H7 (cell line): ENCODE measurements at regions not wholly inside any gene's neighbourhood (a gene's known extent, or its start where the extent isn't known, plus 50 kb on each side); places are given as distances from the start of the nearest gene placed in this dataset.
"Not testable (repeated sequence)": the region's sequence is repeated elsewhere in the genome, so short reads cannot be mapped to it uniquely, and the experiment has no call there.

Experiments
- DNase-seq: peaks from one replicate; pipeline ENCODE4 v3.0.0; 2012
- H3K27me3 ChIP-seq: 2 replicates; pipeline ENCODE4 v1.6.0; 2011; ENCODE audit warnings: mild to moderate bottlenecking, low read length; ENCODE audit not compliant: control insufficient read depth, insufficient read depth
- H3K36me3 ChIP-seq: replicated peaks from 2 replicates; pipeline ENCODE4 v1.5.1; 2011; ENCODE audit warnings: low read length; ENCODE audit not compliant: control insufficient read depth, insufficient read depth
- H3K4me3 ChIP-seq: 2 replicates; pipeline ENCODE4 v1.5.1; 2011; ENCODE audit warnings: low read depth, mild to moderate bottlenecking, control low read depth, low read length, moderate library complexity; ENCODE audit not compliant: insufficient read depth

DNA sequence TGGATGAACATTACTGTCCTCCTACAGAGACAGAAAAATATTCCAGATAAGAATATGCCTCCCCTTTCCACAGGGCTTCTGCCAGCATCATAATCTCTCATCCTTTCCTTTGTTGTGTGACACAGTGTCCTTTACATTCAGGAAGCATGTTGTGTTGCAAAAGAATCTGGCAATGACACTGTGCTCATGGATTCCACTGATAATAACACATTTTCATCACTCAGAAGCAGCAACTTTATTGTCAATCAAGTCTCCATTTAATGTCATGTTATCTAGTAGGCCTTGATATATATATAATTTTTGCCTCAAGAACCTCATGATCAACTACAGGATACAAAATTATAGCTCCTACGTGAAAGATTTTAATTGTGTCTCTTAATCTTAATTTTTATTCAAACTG lies 833.9 kb downstream of the FSTL5 start:
- H3K36me3 ChIP-seq: no peaks in the 10 kb centered on the region
- H3K4me3 ChIP-seq: no peak overlapping the region

DNA sequence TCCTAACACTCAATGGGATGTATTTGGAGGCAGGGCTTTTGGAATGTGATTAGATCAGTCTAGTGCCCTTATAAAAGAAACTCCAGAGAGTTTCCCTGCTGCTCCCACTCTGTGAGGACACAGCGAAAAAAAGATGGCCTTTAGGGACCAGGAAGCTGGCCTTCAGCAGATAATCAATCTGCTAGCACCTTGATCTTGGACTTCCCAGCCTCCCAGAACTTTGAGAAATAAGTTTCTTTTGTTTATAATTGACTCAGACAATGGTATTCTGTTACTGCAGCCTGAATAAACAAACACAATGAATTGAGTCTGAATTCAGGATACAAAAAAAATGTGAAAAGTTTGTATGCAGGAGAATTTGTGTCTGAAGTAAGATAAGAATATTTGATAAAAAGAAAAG lies 842.1 kb downstream of the FSTL5 start:
- DNase-seq: no peak
- H3K36me3 ChIP-seq: no peaks in the 10 kb centered on the region

More for the DNA sequence above, 833.9 kb downstream of the FSTL5 start:
- no peaks in the 10 kb centered on the region for H3K27me3 ChIP-seq
- DNase-seq: no peak

DNA sequence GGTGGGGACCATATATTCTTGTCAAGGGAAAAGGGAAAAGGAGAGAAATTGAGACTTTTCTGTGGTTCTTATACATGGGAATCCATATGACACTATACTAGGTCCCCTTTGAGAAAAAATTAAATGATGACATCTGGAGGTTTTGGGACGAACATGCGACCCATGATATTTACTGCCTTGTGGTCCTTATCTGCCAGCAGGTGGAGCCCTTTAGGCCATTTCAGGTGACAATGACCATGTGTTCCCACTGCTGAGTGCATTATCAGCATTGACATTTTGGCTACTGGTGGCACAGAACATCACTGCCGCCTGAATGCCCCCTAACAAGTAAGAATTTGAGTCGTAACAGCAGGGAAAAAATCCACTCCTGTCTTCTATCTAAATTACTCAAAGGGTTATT lies 843.4 kb downstream of the FSTL5 start:
- no peaks in the 10 kb centered on the region for H3K36me3 ChIP-seq
- no peaks in the 10 kb centered on the region for H3K27me3 ChIP-seq
- no peak overlapping the region for H3K4me3 ChIP-seq
- peak; percentile 2 for DNase-seq

More for the DNA sequence above, 842.1 kb downstream of the FSTL5 start:
- H3K27me3 ChIP-seq: no peaks in the 10 kb centered on the region
- H3K4me3 ChIP-seq: no peak overlapping the region

DNA sequence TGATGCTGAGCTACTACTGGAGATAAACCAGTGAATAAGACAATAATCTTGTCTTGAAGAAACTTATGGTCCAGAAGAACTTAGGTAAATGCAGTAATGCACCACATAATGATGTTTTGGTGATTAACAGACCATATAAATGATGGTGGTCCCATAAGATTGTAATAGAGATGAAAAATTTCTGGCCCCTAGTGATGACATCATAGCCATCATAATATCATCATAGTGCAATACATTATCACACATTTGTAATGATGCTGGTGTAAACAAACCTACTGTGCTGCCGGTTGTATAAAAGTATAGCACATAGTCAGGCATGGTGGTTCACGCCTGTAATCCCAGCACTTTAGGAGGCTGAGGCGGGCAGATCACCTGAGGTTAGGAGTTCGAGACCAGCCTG lies 846.8 kb downstream of the FSTL5 start:
- no peak overlapping the region for H3K4me3 ChIP-seq
- no peak for DNase-seq
- H3K27me3 ChIP-seq: no peaks in the 10 kb centered on the region
- H3K36me3 ChIP-seq: no peaks in the 10 kb centered on the region

DNA sequence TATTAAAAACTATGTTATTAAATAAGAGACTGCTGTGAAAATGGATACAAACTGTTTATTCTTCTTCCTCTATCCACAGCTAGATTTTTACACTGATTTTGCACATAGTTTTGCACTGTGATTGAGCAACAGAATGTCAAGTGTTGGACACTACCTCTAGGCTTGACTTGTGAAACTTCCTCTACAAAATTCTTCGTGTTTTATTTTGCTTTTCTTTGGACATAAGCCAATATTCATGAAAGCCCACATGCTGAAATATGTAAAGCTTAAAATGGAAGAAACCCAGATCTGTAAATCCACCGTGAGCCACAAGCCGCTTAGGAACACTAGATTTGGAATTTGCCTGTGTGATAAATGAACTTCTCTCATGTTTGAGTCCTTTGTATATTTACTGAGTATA lies 849.4 kb downstream of the FSTL5 start:
- no peak for DNase-seq
- Histone ChIP-seq H3K36me3 (no peaks in the 10 kb centered on the region), H3K27me3 (no peaks in the 10 kb centered on the region), H3K4me3 (no peak overlapping the region)

DNA sequence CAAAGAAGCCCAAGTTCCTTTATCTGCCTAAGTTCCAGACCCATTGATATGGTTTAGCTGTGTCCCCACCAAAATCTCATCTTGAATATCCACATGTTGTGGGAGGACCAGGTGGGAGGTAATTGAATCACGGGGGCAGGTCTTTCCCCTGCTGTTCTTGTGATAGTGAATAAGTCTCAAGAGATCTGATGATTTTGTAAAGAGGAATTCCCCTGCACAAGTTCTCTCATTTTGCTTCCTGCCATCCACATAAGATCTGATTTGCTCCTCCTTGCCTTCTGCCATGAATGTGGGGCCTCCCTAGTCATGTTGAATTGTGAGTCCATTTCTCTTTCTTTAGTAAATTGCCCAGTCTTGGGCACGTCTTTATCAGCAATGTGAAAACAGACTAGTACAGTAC lies 860.2 kb downstream of the FSTL5 start:
- no peak for DNase-seq
- Histone ChIP-seq H3K27me3 (no peaks in the 10 kb centered on the region), H3K36me3 (no peaks in the 10 kb centered on the region), H3K4me3 (no peak overlapping the region)

DNA sequence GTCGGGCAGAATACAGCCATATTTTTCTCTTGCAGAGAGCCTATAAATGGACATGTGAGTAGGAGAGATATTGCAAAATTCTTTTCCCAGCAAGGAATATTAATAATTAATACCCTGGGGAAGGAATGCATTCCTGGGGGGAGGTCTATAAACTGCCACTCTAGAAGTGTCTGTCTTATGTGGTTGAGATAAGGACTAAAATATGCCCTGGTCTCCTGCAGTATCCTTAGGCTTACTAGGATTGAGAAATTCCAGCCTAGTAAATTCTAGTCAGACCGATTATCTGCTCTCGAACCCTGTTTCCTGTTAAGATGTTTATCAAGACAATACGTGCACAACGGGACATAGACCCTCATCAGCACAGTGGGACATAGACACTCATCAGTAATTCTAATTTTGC lies 872.6 kb downstream of the FSTL5 start:
- H3K4me3 ChIP-seq: no peak overlapping the region
- no peaks in the 10 kb centered on the region for H3K27me3 ChIP-seq
- no peaks in the 10 kb centered on the region for H3K36me3 ChIP-seq
- no peak for DNase-seq

DNA sequence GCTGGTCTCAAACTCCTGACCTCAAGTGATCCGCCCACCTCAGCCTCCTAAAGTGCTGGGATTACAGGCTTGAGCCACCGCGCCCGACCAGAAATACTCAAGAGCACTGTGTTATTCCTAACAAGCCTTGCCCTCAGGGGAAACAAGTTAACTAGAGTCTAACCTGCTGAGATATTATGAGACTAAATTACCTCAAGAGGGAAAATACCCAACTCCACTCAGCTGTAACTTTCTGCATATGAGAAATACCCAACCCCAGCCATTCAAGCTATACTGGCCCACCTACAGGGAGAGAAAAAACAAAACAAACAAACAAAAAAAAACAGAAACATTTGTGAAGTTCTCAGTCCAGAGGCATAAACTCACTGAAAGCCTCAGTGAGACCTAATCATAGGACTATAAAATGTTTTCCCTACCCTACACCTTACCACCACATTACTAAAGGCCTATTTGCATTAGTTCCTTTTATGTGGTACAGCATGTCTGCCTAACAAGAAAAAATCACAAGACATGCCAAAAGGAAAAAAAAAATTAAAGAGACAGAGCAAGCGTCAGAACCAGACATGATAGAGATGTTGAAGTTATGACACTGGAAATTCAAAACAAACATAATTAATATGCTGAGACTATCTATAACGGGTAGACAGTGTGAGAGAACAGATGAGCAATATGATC lies 876.0 kb downstream of the FSTL5 start:
- no peaks in the 10 kb centered on the region for H3K27me3 ChIP-seq
- DNase-seq: no peak
- H3K4me3 ChIP-seq: no peak overlapping the region
- H3K36me3 ChIP-seq: no peaks in the 10 kb centered on the region

DNA sequence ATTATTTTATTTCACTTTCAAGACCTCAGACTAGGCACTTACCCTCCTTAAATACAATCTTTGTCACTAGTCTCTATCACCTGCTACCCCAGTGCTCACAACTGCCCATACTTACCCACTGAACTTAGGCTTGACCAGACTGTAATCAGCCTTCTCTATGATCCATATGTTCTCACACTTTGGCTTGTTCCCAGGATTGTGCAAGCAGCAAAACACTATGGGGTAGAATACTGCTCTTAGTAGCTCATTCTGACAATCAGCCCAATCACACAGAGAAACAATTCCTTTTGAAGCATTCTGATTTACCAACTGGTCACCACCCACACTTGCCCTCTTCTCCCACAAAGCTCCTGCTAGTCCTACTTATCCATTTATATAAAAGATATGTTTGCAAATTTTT lies 878.3 kb downstream of the FSTL5 start:
- H3K36me3 ChIP-seq: no peaks in the 10 kb centered on the region
- DNase-seq: no peak
- H3K27me3 ChIP-seq: no peaks in the 10 kb centered on the region
- no peak overlapping the region for H3K4me3 ChIP-seq

DNA sequence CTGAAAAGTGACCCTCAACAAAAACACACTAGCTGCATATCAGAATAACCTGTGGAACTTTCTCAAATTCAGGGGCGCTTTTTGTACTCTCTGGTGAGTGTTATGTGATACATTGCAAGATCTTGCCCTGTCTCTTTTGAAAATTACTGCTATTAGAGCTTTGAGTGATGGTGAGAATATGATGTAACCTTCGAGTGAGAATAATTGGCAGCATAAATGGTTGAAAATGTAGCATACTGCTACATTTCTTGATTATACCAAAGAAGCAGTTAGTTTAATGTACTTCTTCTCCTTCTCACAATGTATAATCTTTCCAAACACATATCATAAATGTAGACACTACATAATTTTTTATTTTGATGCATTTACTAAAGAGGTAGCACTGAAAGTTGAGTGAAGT lies 882.9 kb downstream of the FSTL5 start:
- no peaks in the 10 kb centered on the region for H3K36me3 ChIP-seq
- no peak for DNase-seq
- no peak overlapping the region for H3K4me3 ChIP-seq
- H3K27me3 ChIP-seq: no peaks in the 10 kb centered on the region

DNA sequence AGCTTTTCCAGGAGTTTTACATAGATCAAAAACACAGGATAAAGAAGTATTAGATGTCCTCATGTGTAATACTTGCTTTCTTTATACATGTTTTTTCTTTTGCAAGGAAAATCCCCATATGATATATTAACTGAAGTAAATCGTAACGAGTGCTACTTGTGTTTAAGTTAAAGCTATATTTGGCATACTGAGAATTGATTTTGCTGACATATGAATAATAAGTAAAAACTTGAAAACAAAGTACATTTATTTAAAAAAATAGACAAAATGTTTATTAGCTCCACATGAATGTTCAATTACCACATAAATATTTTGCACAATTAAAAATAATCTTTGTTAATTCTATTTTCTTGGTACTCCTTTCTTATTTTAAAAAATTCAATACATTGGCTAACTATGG lies 884.7 kb downstream of the FSTL5 start:
- Histone ChIP-seq H3K36me3 (no peaks in the 10 kb centered on the region), H3K27me3 (no peaks in the 10 kb centered on the region), H3K4me3 (no peak overlapping the region)
- no peak for DNase-seq

DNA sequence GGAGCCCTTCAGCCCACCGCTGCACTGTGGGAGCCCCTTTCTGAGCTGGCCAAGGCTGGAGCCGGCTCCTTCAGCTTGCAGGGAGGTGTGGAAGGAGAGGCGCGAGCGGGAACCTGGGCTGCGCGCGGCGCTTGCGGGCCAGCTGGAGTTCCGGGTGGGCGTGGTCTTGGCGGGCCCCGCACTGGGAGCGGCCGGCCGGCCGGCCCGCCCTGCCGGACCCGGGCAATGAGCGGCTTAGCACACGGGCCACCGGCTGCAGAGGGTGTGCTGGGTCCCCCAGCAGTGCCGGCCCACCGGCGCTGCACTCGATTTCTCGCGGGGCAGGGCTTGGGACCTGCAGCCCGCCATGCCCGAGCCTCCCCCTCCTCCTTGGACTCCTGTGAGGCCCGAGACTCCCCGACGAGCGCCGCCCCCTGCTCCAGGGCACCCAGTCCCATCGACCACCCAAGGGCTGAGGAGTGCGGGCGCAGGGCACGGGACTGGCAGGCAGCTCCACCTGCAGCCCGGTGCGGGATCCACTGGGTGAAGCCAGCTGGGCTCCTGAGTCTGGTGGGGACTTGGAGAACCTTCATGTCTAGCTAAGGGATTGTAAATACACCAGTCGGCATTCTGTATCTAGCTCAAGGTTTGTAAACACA lies 886.5 kb downstream of the FSTL5 start:
- H3K36me3 ChIP-seq, DNase-seq, H3K27me3 ChIP-seq, H3K4me3 ChIP-seq: not testable (repeated sequence)

DNA sequence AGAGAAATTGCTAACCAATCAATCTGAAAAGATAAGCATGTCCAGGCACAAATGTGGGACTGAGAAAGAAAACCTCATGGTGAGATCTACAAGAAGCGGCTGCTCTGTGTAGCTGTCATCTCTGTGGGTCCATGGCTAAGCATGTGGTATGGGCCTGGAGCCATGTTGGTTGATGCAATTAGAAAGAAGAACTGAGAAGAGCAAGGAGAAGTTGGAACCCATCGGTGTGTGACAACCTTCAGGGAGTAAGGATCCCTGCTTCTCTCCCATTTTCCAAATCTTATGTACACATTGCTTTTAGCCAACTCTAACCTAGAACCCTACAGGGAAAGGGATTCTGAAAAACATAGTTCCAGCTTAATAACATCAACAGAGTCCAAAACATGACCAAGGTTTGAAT lies 890.2 kb downstream of the FSTL5 start:
- Histone ChIP-seq H3K36me3 (no peaks in the 10 kb centered on the region), H3K27me3 (no peaks in the 10 kb centered on the region), H3K4me3 (no peak overlapping the region)
- DNase-seq: no peak

DNA sequence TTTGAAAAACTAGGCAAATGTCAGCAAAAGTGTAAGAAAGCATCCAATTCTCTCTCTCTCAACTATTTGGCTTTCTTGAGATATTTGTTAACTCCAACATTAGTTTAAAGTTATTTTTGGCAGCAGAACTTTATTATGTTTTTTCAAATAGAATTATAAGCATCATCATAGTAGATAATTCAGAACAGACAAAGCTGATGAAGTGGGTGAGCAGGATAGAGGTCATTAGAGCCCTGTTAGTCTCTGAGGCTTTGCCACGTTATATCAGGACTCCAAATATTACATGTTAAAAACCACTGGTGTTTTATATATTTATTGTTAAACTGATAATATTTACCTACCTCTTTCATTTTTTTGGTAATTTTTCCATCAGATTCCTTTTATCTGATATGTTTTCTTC lies 903.0 kb downstream of the FSTL5 start:
- no peak for DNase-seq
- Histone ChIP-seq H3K4me3 (no peak overlapping the region), H3K27me3 (no peaks in the 10 kb centered on the region), H3K36me3 (no peaks in the 10 kb centered on the region; the same call in 1 of the 2 replicates)

DNA sequence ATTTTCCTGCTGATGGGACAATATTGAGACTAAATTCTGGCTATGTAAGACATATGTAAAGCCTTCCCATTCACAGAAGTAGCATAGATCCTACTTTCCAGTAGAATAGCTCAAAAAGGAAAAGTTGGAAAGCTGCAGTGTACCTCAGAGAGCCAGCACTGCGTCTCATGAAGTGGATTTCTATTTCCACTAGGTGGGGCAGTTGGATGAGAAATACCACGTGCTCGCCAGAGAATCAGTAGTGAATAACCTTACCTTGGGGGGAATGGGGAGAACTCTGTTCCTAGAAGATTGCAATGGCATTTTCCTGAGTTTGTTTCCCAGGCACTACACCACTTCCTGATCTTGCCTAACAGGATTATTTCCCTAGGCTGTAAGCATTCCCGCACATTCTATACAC lies 907.1 kb downstream of the FSTL5 start:
- no peak for DNase-seq
- Histone ChIP-seq H3K27me3 (no peaks in the 10 kb centered on the region), H3K4me3 (no peak overlapping the region), H3K36me3 (no peaks in the 10 kb centered on the region; the same call in 1 of the 2 replicates)
